GM21447 (cell line): ENCODE measurements at regions not wholly inside any gene's neighbourhood (a gene's known extent, or its start where the extent isn't known, plus 50 kb on each side); places are given as distances from the start of the nearest gene placed in this dataset.

Experiments
- ATAC-seq: cut with Tn5 transposase; IDR thresholded peaks from one replicate; pipeline ENCODE4 v1.9.1; 2021; ENCODE audit not compliant: unreplicated experiment

DNA sequence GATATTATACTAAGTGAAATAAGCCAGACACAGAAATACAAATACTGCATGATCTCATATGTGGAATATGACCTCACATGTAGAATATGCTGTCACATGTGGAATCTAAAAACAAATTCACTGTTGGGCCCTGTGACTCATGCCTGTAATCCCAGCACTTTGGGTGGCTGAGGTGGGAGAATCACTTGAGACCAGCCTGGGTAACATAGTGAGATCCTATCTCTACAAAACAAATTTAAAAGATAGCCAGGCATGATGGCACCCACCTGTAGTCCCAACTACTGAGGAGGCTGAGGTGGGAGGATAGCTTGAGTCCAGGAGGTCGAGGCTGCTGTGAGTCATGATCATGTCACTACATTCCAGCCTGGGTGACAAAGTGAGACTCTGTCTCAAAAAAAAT is 160.3 kb downstream of the PTEN start:
- ATAC-seq, result no peak

DNA sequence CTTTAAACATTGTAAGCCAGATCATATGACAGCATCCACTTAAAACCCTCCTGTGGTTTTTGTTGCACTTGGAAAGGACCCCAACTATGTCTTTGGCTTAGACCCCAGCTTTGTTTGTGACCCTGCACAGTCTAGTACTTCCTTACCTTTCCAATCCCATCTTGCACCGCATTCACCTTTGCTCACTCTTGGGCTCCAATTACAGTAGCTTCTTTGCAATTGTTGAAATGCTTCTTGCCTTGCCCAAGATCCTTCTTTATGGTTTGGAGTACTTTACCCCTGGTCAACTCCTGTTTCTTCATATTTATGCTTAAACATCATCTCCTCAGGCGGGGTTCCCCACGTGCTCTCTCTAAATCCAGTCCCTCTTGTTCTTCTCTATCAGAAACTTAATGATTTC is 162.6 kb downstream of the PTEN start:
- no peak for ATAC-seq

DNA sequence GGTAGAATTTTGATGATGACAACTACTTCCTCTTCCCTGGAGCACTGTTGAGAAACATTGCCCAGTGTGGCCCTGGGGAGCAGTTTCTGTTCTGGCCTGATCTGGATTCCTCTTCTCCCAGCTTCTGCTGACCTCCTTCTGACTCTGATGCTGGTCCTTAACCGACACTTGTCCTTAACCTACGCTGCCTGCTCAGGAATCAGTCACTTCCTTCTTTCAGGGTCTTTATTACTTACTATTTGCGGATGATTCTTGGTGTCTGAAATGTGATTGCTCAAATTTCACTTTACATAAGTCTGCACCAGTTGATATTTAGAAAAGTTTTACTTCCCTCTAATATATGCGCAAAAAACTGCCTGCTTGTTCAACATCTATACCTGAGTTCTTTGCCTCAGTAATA is 164.1 kb downstream of the PTEN start:
- no peak for ATAC-seq

DNA sequence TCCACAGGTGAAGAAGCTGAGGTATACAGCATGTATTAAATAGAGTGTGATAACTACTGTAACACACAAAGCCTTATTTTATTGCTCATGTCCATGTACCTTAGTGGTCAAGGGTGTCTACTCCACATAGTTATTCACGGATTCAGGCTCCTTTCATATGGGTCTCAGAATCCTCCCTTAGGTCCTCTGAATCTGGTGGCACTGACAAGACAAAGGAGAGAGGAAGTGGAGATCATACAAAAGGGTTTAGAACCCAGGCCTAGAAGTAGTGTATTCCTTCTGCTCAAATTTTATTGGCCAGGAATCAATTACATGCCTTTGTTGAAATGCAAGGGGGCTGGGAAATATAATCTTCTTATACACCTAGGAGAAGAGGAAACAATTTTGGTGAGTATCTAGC is 164.6 kb downstream of the PTEN start:
- ATAC-seq, result no peak

DNA sequence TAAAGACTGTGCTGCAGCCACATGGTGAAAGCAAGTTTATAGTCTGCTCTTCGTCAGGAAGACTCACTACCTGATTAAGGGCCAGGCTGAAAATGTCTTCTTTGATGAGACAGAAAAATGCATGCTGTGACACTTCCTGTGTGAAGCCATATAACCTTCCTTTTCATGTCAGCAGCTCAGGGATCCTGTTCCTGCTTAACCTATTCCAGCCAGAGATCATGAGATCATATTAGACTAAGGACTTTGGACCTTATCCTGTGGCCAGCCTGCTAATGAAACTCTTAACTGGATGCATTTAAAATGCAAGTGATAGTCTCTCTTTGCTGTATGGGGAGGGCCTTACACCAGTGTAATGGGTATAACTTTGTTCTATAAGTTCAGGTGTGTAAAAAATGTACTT is 165.2 kb downstream of the PTEN start:
- no peak for ATAC-seq

DNA sequence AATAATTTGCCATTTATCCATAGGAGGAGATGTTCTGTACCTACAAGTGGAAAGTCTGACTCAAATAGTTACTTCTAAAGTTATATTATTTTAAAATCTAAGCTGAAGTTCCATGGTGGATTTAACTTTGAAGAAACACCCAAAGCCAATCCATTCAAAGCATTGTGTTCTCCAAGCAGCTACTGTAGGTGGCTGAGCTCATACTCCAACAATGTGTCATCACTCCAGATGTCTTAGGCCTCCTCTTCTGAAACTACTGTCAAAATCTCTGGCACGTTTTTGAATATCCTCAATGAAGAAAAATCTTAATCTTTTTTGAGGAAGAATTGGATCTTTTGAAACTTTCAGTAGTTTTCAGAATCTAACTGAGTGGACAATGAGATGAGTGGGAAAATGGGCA is 169.1 kb downstream of the PTEN start:
- ATAC-seq, result no peak

DNA sequence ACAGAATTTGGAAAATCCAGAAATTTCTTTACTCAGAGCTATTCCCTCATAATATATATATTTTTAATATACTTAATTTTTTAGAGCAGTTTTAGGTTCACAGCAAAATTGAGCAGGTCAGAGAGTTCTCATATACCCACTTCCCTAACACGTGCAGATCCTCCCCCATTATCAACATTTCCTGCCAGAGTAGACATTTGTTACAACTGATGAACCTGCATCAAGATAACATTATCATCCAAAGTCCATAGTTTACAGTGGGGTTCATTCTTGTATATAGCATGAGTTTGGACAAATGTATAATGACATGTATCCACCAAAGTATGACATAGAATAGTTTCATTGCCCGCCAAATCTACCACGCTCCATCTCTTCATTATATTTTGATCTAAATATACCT is 170.0 kb downstream of the PTEN start:
- no peak for ATAC-seq

DNA sequence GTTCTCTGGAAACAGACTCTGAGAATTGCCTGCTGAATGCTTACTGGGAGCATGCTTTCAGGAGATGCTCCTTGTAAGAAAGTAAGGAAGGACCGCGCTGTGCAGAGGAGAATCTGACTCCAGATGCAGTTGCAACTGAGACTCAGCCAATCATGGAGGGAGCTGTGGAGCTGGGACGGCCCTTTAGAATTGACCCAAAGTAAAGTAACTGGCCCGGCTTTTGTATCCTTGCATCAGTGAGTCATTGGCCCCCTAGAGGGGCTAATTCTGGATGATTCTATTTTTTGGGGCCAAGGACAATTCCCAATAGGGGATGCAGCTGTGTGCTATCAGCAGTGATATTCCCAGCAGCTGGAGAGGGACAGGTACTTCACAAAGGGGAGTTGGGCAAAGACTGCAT is 170.4 kb downstream of the PTEN start:
- ATAC-seq, result no peak

DNA sequence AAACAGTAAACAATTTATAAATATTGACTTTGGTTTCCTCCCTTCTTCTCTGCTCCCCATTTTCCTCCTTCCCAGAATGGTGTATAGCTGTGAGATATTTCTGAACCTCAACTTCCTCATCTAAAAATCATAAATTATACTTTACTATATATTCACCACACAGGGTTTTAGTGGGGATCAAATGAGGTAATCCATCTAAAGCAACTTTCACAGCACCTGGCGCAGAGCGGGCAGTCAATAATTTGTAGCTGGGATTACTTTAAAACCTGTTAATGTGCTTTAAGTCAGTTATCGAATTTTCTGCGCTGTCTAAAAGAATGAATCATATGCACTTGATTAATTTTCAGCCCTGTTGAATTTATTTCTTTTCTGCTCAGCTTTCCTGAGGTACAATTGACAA is 172.7 kb downstream of the PTEN start:
- no peak for ATAC-seq

DNA sequence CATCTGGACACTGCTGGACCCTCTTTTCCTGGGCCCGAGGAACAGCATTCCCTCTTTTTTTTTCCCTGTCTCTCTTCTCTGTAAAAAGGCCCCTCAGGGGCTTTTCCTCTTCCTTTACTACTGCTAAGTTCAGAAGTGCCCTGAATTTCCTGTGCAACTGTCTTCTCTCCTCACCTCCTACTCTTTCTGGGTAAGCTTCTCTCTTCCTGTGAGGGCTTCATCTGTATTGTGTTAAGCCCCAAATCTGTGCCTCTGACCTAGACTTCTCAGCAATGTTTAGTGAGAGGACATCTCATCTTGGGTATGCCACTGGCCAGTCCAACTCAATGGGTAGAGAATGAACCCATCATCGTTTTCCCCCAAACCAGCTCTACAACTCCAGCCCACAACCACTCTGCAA is 174.2 kb downstream of the PTEN start:
- ATAC-seq, result no peak

DNA sequence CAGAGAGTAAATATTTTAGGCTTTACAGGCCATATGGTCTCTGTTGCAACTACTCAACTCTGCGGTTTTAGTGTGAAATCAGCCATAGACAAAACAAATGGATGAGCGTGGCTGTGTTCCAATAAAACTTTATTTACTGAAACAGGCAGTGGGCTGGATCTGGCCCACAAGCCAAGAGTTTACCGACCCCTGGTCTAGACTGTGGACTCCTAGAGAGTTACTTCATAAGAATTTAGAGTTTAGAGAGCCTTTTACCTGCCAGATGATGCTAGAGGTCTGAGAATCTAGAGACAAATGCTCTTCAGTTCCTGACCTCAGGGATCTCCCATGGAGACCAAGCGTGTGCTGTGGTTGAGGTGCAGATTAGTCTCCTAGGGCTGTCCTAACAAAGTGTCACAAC is 174.8 kb downstream of the PTEN start:
- no peak for ATAC-seq

DNA sequence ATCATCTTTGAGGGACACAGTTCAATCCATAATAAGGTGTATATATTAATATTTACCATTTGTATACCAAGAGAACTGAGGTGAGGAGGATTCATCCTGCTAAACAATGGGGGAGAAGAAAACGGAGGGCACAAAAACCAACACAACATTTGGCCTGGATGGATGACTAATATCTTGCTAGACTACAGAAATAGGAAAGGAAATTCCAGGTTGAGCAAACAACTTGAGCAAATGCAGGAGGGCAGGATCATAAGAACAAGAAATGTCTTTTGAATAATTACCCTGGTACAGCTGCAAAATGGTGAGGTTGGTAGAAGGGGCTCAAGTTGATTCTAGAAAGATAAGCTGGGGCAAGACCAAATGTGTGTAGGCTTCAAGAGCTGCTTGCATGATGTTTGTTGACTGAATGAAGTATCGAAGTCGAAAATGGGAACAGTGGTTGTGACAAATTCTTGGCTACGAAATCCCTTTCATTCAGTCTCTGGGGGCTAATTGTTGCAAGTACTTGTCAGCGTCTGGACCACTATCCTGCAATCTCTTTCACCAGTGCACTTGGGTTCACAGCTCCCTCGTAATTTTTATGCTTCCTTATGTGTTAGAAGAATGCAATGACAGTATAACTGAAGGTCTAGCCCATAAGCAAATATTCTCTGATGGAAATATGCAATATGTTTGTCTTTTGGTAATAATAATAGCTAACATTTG is 176.2 kb downstream of the PTEN start:
- no peak for ATAC-seq

DNA sequence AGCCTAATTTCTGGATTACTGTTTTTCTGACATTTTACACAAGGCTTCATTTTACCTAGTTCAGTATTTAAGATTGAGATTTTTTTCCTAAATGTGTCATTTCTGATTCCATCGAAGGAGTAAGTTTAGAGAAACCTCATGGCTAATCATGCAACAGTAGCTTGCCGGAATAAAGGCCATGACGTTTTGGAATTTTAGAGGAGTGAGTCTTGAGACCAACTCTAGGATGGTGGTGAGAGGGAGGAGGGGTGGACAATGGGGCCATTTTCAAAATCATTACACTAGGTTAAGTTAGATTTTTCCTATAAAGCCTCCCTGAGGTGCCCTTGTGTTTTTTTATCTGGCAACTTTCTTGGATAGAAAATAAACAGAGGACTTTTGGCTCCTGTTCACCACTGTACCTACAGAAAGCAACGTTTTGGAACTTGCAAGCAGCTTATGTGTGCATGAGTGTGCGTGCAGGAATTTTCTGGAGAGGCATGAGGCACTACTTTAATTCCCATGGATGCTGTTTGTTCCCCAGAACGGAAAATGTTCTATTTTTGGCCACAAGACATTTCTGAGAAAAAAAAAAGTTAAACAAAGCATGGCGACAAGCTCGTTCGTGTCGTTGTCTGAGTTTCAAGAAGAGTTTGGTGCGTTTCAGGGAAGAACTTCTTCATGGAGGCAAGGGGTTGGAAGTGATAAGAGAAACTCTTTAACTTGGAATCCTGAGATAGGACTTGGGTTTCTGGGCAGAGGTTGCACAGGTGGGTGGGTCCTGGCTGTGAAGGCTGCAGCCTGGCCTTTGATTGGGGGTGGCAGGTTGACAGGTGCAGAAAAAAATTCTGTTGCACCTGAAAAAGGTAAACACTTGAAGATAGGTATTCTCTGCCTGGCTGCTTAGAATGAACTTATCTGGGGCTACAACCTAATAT is 178.1 kb downstream of the PTEN start:
- no peak for ATAC-seq

DNA sequence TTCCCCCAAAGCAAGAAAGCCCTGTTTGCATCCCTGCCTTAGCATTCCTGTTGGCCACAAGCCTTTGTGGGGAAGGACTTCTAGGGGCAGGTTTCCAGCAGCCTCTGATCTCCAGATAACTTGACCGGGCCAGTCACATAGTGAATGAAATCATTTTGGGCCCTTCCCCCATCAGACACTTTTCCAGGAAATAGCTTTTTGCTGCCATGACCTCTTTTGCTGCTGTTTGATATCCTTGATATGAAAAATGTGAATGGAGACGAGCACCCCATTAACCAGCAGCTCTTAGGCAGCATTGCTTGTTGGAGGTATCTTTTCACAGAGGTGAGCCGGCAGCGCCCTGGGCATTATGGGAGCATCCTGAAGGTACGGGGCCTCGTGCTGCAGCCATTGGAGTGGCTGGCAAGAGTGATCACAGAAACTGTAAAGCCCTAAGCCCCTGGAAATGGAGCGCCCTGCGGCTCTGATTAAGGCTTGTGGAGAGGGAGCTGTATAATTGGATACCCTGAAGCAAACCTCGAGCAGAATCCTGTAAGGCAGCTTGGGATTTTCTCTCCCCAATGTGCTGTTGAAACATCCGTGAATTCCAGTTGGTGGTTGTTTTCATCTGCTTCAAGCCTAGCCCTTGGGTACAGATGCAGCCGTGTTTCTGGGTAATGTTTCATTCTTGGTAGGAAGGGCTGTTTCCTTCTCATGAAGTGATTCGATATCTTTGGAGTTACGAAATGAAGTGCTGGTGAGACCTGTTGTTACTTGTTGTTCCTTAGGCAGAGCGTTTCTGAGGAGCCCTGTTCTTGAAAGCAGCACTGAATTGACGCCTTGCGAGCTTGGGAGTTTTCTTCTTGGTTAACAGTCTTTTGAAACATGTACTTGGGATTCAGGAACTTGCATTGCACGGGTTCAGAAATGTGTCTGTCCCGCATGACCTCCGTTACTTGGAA is 179.0 kb downstream of the PTEN start:
- no peak for ATAC-seq

DNA sequence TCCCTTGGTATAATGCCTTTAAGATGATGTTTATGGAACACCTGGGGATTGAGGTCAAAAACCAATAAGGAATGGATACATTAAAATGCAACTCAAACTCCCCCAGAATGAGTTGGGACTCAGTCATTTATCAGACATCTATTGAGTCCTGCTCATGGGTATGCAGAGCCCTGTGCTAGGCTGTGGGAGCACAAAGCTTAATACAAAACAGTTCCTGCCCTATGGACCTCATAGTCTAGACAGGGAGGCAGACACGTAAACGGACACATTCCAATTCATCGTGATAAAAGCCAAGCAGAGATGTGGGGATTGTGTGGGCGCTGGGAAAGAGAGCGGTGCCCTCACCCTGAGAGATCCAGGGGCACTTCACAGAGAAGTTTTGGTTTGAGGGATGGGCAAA is 181.7 kb downstream of the PTEN start:
- ATAC-seq, result no peak

DNA sequence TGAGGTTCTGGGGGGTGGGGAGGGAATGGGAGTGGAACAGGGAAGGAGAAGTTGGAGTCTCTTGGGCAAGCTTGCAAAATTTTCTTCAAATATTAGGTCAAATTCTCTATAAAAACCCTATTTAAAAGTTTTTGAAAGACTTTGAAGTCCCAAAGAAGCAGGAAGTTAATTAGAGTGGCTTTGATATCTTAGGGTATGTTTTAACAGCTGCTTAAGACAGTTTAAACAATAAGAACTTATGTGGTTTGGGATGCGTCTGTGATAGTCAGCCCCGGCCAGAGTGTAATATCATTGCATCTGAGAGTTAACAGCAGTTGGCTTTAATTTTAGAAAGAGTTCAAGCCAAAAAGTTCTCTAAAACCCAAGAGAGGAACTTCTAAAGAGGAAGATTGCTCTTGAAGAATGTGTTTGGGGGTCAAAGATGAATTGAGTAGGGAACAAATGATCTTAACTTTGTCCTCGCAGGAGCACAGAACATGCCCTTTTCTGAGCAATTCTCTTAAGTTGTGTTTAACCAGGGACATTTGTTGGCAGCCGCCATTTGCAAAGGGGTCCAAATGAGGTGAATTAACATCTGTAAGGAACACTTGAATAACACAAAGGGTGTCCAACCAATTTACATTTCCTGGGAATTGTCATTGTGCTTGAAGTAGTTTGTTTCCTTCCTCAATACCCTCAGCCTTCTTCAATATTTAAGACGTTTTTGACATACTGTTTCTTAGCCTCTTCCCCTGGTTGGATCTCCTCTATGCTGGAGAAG is 182.4 kb downstream of the PTEN start:
- ATAC-seq, result no peak

DNA sequence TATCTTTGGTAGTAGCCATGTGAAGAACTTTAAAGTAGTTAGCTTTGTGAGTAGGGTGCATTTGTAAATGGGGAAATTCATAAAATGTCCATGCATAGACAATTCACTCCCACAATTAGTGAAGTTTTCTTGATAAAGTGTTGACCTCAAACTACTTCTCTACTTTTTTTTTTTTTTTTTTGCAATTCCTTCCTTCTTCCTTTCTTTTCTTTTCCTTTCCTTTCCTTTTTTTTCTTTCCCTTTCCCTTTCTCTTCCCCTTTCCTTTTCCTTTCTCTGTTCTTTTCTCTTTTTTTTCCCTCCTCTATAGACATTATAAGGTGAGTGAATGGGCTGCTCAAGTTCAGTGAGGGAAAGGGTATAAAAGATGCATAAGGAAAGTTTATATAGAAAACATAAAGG is 184.2 kb downstream of the PTEN start:
- no peak for ATAC-seq

DNA sequence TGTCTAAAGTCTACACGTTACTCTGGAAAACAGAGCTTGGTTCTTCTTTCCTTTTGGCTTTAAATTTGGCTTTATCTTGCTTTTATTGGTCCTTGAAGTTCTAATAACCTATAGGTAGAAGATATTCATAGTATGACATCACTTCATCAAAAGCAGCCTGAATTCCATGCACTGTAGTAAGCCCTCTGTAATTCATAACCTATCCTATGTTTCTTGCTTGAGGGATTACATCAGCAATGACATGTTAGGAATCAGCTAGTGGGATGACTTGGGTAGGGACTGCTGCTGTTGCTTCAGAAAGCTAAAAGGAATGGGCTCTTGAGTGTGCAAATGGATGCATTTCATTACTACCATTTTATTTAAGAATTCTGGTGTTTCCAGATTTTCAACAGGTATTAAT is 184.9 kb downstream of the PTEN start:
- no peak for ATAC-seq

DNA sequence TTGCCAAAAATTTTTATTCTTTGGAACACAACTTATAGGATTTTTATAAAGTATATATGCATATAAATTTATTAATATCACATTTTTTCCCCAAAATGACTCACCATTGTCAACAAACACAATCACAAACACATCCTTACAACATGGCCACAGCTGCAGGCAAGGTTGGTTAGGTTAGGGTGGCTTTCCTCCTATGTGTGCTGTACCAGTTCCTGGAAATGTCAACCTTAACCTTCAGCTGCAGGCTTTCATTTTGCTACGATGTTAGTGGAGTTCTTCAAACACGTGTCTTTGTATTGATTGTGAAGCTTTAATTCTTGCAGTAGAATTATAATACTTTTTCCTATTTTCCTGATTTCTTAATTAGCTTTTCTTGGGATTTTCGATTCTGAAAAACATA is 185.8 kb downstream of the PTEN start:
- ATAC-seq, result no peak

DNA sequence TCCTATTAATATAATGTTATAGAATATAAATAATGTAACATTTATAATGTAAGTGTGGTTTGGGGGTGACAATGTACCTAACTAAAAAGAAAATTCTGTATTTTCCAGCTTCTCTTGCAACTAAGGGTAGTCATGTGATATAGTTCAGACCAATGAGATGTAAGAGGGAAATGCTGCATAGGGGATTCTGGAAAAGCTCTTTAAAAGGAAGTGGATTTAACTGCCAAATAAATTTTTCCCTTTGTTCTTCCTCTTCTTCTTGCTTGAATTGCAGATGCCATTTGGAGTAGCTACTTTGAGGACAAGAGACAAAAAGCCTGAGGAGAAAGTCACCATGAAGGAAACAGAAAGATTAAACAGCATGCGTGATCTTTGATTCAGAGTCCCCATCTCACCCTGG is 194.3 kb downstream of the PTEN start:
- ATAC-seq, result no peak

DNA sequence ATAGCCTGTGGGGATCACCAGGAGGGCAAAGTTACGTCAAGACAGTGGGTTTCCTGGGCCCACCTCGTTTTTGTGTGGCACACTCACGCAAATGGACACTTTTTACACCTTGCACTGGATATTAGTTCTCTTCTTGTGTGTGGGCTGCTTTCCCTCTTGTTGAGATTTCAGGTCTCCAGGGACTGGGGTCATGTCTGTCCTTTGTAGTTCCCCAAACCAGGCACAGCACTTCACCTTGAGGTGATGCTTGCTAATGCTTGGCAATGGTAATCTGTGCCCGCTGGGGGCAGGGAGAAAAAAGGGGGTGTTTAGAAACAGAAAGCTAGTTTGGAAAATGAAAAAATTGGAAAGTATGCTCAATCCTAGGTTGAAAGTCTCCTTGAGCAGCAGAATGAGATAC is 195.3 kb downstream of the PTEN start:
- no peak for ATAC-seq
